ENCODE measurements at regions not wholly inside any gene's neighbourhood (a gene's known extent, or its start where the extent isn't known, plus 50 kb on each side); places are given as distances from the start of the nearest gene placed in this dataset.
"Not testable (repeated sequence)": the region's sequence is repeated elsewhere in the genome, so short reads cannot be mapped to it uniquely, and the experiment has no call there.

DNA sequence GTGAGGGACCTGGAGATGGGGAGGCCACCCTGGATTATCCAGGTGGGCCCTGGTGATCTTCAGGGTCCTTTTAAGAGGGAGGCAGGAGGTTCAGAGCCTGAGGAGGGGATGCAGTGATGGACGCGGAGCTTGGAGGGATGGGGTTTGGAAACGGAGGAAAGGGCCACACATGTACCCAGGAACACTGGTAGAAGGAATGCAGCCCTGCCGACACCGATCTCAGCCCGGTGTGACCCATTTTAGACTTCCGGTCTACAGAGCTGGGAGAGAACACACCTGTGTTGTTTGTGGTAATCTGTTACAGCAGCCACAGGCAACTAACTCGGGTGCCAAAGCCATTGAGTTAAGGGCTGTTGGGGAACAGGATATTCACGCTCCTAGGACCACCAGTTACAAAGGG, 345.2 kb downstream of the CNTNAP3B start:
- H3K27ac Mint-ChIP-seq; H3K9me3 Mint-ChIP-seq (ENCODE audit: low read depth); H3K27me3 Mint-ChIP-seq; H3K4me1 Mint-ChIP-seq (ENCODE audit: low read depth); DNase-seq (ENCODE audit: low spot score, unreplicated experiment); H3K4me3 Mint-ChIP-seq (ENCODE audit: low read depth); H3K36me3 Mint-ChIP-seq (ENCODE audit: insufficient read depth): not testable (repeated sequence)

DNA sequence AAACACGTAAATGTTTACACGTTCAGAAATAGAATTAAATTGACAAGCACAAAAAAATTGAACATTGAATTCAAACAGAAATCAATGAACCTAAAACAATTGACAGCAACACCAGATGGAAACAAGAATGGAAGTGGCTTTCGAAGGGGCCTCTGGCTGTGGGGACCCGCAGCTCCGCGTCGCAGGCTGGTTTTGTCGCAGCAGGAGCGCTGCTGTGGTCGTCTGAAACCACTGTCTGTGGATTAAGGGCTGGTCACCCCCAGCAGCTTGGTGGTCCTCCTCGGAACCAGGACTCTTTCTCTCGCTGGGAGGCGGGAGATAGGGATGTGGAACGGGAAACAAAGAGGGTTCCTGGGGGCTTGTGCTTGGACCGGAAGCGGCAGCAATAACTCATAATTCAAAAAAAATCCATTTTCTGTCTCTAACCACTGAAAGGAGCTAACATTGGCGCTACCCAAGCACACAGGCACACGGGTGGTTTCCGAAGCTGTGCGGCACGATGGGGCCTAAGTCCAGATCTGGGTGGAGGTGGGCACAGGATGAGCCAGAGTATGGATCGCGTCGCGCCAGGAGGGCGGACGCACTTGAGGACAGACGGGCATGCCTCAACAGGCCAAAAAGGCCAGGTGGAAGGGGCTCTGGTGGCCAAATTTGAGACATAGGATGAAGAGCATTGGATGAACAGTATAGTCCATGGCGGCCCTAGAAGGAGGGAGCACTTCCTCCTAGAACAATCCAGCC, 346.0 kb downstream of the CNTNAP3B start:
- not testable (repeated sequence) for H3K36me3 Mint-ChIP-seq (ENCODE audit: insufficient read depth); H3K4me3 Mint-ChIP-seq (ENCODE audit: low read depth); DNase-seq (ENCODE audit: low spot score, unreplicated experiment); H3K27ac Mint-ChIP-seq; H3K4me1 Mint-ChIP-seq (ENCODE audit: low read depth); H3K9me3 Mint-ChIP-seq (ENCODE audit: low read depth); H3K27me3 Mint-ChIP-seq

DNA sequence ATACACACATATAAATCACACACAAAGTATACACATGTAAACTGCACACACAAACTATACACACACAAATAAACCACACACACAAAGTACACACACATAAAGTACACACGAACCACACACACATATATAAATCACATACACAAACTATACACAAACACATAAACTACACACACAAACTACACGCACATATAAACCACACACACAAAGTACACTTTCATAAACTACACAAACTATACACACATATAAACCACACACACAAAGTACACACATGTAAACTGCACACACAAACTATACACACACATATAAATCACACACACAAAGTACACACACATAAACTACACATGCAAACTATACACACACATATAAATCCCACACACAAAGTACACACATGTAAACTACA, 347.3 kb downstream of the CNTNAP3B start:
- H3K4me1 Mint-ChIP-seq (ENCODE audit: low read depth); H3K9me3 Mint-ChIP-seq (ENCODE audit: low read depth); H3K36me3 Mint-ChIP-seq (ENCODE audit: insufficient read depth); H3K4me3 Mint-ChIP-seq (ENCODE audit: low read depth); H3K27ac Mint-ChIP-seq; DNase-seq (ENCODE audit: low spot score, unreplicated experiment); H3K27me3 Mint-ChIP-seq: not testable (repeated sequence)

DNA sequence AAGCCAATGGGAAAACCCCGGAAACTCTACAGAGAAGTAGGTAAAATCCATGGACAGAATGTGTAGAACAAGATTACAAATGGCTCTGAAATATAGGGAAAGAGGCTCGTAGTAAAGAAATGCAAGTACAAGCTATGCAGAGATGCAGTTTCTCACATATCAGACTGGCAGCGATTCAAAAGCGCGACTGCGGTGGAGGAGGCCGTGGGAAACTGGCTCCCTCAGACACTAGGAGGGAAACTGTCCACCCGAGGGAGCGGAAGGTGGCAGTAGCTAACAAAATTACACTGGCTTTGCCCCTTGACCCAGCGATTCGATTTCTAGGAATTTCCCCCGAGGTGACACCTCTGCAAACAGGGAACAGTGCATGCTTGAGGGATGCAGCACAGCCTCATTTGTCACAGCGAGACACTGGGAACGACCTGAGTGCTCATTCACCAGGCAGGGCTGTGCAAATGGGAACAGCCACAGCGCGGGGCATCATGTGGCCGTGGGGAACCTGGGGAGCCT, 349.3 kb downstream of the CNTNAP3B start:
- H3K9me3 Mint-ChIP-seq (ENCODE audit: low read depth); H3K4me1 Mint-ChIP-seq (ENCODE audit: low read depth); DNase-seq (ENCODE audit: low spot score, unreplicated experiment); H3K4me3 Mint-ChIP-seq (ENCODE audit: low read depth); H3K27me3 Mint-ChIP-seq; H3K36me3 Mint-ChIP-seq (ENCODE audit: insufficient read depth): not testable (repeated sequence)
- H3K27ac Mint-ChIP-seq: peak overlapping the region; percentile 66

DNA sequence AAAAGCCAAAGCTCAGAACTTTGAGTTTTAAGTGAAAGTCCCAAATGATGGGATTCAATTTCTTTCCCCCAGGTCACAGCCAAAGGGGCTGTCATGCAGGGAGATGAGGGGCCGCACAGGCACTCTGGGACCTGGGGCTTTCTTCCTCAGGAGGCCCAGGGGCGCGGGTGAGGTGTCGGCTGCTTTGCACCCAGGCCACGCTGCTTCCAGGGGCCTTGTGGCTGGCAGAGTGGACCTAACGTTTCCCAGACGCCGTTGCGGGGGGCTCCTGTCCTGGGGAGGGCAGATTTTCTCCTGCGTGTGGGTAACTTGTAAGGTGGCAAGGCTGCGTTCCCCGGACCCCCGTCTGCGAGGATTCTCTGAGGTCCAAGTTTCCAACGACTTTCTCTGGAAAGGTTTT, 350.0 kb downstream of the CNTNAP3B start:
- not testable (repeated sequence) for H3K9me3 Mint-ChIP-seq (ENCODE audit: low read depth); H3K4me3 Mint-ChIP-seq (ENCODE audit: low read depth); H3K27me3 Mint-ChIP-seq; H3K27ac Mint-ChIP-seq; DNase-seq (ENCODE audit: low spot score, unreplicated experiment); H3K36me3 Mint-ChIP-seq (ENCODE audit: insufficient read depth); H3K4me1 Mint-ChIP-seq (ENCODE audit: low read depth)

DNA sequence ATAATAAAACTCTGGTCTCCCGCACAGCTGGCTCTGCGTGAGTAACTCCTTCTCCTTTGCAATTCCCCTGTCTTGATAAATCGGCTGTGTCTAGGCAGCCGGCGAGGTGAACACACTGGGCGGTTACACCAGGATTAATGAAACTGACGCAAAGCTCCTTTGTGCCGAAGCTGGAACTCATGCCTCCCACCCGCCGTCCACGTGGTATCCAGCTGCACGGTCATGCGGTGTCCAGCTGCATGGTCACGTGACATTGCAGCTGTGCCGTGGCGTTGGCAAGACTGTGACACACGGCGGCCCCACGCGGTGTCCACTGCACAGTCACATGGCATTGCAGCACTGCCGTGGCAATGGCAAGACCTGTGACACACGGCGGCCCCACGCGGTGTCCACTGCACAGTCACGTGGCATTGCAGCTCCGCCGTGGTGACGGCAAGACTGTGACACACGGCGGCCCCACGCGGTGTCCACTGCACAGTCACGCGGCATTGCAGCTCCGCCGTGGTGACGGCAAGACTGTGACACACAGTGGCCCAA, 350.6 kb downstream of the CNTNAP3B start:
- not testable (repeated sequence) for H3K4me1 Mint-ChIP-seq (ENCODE audit: low read depth); DNase-seq (ENCODE audit: low spot score, unreplicated experiment); H3K9me3 Mint-ChIP-seq (ENCODE audit: low read depth); H3K27ac Mint-ChIP-seq; H3K4me3 Mint-ChIP-seq (ENCODE audit: low read depth); H3K36me3 Mint-ChIP-seq (ENCODE audit: insufficient read depth); H3K27me3 Mint-ChIP-seq

DNA sequence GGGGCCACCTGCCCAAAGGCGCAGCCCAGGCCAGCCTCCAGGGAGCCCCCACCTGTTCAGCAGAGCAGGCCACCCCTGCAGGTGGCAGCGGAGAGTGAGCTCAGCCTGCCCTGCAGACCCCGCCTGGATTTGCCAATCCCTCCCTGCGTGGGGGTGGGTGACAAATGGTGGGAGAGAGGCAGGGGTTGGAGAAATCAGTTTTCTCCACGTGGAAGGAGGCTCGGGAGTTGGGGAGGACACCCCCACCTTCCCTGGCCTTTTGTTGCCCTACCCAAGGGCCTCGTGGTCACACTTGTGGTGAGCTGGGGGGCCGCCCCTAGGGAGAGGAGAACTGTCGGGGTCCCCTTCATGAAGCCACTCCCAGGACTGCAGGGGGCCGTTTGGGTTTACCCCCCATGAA, 351.7 kb downstream of the CNTNAP3B start:
- not testable (repeated sequence) for H3K9me3 Mint-ChIP-seq (ENCODE audit: low read depth); H3K27me3 Mint-ChIP-seq; H3K4me3 Mint-ChIP-seq (ENCODE audit: low read depth); DNase-seq (ENCODE audit: low spot score, unreplicated experiment); H3K36me3 Mint-ChIP-seq (ENCODE audit: insufficient read depth); H3K27ac Mint-ChIP-seq; H3K4me1 Mint-ChIP-seq (ENCODE audit: low read depth)

DNA sequence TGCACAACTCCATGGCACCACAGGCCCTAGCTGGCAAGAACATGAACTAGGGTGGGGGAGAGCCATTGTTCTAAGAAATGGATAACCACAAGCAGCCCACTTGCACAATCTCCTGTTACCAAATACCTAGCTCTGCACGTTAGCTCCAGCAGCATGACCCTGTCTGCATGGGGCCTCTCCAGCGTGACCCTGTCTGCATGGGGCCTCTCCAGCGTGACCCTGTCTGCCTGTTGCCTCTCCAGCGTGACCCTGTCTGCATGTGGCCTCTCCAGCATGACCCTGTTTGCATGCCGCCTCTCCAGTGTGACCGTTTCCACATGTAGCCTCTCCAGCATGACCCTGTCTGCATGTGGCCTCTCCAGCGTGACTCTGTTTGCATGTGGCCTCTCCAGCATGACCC, 356.7 kb downstream of the CNTNAP3B start:
- DNase-seq (ENCODE audit: low spot score, unreplicated experiment); H3K9me3 Mint-ChIP-seq (ENCODE audit: low read depth); H3K36me3 Mint-ChIP-seq (ENCODE audit: insufficient read depth); H3K27ac Mint-ChIP-seq; H3K4me1 Mint-ChIP-seq (ENCODE audit: low read depth); H3K4me3 Mint-ChIP-seq (ENCODE audit: low read depth); H3K27me3 Mint-ChIP-seq: not testable (repeated sequence)

DNA sequence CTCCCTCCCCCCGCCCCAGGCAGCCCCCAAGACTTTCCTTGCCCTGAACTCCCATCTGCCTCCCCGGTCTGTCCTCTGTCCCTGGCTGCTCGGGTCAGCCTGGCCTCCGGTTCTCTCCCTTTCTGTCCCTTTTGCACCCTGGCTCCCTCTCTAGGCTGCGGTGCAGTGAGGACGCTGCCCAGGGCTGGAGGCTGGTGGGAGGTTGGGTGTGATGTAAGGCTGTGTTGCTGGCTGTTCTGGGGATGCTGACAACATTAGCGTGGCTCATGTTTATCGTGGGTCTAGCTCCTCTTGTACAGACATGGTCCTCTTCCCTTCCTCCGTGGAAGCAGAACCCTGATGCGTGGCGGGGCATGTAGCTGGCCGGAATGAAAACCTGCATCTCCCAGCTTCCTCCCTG, 357.5 kb downstream of the CNTNAP3B start:
- not testable (repeated sequence) for H3K4me3 Mint-ChIP-seq (ENCODE audit: low read depth); H3K36me3 Mint-ChIP-seq (ENCODE audit: insufficient read depth); H3K27me3 Mint-ChIP-seq; DNase-seq (ENCODE audit: low spot score, unreplicated experiment); H3K27ac Mint-ChIP-seq; H3K4me1 Mint-ChIP-seq (ENCODE audit: low read depth); H3K9me3 Mint-ChIP-seq (ENCODE audit: low read depth)

DNA sequence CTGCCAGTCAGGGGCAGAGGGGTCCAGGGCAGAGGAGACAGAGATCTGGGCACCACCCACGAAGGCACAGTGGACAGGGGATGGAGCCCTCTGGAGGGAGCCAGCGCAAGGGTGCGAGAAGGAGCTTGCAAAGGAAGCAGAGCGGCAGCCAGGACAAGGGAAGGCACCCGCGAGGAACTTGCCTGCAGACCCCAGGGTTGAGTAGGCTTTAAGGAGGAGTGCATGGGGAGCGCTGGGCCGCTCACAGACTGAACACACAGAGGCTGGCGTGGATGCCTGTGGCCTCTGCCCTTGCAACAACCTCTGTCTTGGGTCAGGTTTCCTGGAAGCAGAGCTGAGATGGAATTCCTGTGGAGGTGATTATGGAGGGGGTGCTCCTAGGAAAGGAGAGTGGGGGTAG, 374.4 kb downstream of the CNTNAP3B start:
- not testable (repeated sequence) for H3K9me3 Mint-ChIP-seq (ENCODE audit: low read depth); H3K4me1 Mint-ChIP-seq (ENCODE audit: low read depth)

DNA sequence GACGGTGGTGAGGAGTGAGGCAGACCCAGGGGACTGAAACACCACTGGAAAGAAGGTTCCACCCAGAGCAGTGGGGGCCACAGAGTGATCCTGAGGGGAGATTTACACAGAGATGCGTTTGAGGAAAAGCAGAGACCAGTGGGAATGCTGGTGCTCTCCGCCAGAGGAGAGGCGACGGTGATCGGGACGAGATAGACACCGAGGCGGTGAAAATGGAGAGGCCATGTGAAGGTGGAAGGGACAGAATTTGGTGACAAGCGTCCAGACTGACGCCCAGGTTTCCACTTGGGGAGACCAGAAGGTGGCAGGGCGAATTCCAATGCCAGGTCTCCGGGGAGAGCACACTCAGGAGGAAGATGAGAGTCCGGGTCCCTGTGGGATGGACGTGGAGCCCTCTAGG, 374.8 kb downstream of the CNTNAP3B start:
- peak overlapping the region; percentile 63 for H3K27ac Mint-ChIP-seq
- not testable (repeated sequence) for H3K36me3 Mint-ChIP-seq (ENCODE audit: insufficient read depth); DNase-seq (ENCODE audit: low spot score, unreplicated experiment)

More for the DNA sequence above, 374.4 kb downstream of the CNTNAP3B start:
- H3K4me3 Mint-ChIP-seq (ENCODE audit: low read depth); DNase-seq (ENCODE audit: low spot score, unreplicated experiment); H3K36me3 Mint-ChIP-seq (ENCODE audit: insufficient read depth); H3K27me3 Mint-ChIP-seq; H3K27ac Mint-ChIP-seq: not testable (repeated sequence)

DNA sequence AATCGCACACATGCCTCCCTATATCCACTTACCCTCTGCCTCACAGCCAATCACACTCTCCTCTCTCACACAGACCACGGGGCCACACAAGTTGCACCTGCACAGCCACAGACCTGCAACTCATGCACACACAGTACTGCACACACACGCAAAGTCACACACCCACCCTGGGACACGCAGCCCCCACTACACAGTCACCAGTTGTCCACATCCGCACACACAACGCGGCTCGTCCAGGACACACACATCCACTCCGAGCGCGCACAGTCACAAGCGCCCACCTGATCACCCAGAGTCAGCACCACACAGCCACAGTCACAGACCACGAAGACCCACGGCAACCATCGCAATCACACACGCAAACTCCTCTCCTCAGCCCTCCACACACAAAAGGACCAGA, 387.3 kb downstream of the CNTNAP3B start:
- not testable (repeated sequence) for H3K36me3 Mint-ChIP-seq (ENCODE audit: insufficient read depth); H3K27me3 Mint-ChIP-seq; H3K4me1 Mint-ChIP-seq (ENCODE audit: low read depth); H3K27ac Mint-ChIP-seq; H3K4me3 Mint-ChIP-seq (ENCODE audit: low read depth); H3K9me3 Mint-ChIP-seq (ENCODE audit: low read depth); DNase-seq (ENCODE audit: low spot score, unreplicated experiment)

More for the DNA sequence above, 374.8 kb downstream of the CNTNAP3B start:
- H3K9me3 Mint-ChIP-seq (ENCODE audit: low read depth); H3K4me3 Mint-ChIP-seq (ENCODE audit: low read depth); H3K27me3 Mint-ChIP-seq; H3K4me1 Mint-ChIP-seq (ENCODE audit: low read depth): not testable (repeated sequence)

DNA sequence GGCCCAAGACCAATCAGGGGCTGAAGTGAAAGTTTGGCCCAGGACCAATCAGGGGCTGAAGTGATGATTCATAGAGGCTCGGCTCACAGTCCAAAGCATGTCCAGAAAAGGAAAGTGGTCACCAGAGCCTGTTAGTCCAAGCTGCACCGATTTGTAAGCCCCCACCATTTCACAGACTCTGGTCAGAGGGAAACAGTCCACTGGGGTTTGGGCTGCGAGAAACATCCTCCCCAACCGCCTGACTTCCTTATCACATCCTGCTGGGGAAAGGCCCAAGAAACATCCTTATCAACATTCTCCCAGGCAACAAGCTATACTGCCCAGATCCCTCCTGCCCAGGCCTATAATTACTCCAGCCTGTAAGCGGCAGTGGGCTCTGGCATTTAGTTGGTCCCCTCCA, 388.1 kb downstream of the CNTNAP3B start:
- H3K27ac Mint-ChIP-seq: peak overlapping the region; percentile 95
- H3K9me3 Mint-ChIP-seq (ENCODE audit: low read depth); H3K27me3 Mint-ChIP-seq; H3K4me1 Mint-ChIP-seq (ENCODE audit: low read depth); H3K36me3 Mint-ChIP-seq (ENCODE audit: insufficient read depth); DNase-seq (ENCODE audit: low spot score, unreplicated experiment); H3K4me3 Mint-ChIP-seq (ENCODE audit: low read depth): not testable (repeated sequence)

Data from progenitor cell of endocrine pancreas (in vitro differentiated cells).